ENCODE measurements at regions not wholly inside any gene's neighbourhood (a gene's known extent, or its start where the extent isn't known, plus 50 kb on each side); places are given as distances from the start of the nearest gene placed in this dataset.

DNA sequence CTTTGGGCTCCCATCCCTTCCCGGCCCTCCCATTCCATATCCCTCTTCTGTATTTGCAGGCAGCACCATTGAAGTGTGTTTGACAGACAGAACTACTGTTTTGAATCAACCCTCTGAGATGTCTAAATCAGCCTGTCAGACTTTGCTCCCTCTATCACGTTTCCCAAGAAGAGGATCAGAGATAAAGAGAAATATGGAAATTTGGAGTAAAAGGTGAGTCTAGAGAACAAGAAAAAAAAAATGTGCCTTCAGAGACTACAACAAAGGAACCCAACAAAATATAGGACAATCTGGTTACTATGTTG lies 133.4 kb upstream of the NCK2 start:
- WGBS, 2 experiments (ENCODE audit: extremely low coverage in 1 of 2, insufficient coverage in 1 of 2, insufficient read length in 1 of 2, insufficient replicate concordance in 2 of 2, low coverage in 1 of 2, low lambda C conversion rate in 2 of 2, missing lambda C conversion rate in 1 of 2): 81% methylated on average over 2 of the region's 2 CpGs; no CpG with 5 or more reads in 1 of the 2 experiments
- FAIRE-seq: no peak
- no peak overlapping the region for H2BK5ac ChIP-seq (ENCODE audit: low read depth, low read length)
- TF ChIP-seq KDM4A (IDR thresholded peaks at IDR 0.05; ENCODE audit: low read depth, low read length, severe bottlenecking): no peak
- TF ChIP-seq BACH1 (IDR thresholded peaks at IDR 0.05; ENCODE audit: low read length): no peak
- no peak for TF ChIP-seq ATF2 (IDR thresholded peaks at IDR 0.05; ENCODE audit: low read length)
- TF ChIP-seq CHD1 (IDR thresholded peaks at IDR 0.05; ENCODE audit: low read depth, low read length): no peak
- TF ChIP-seq KDM5A (IDR thresholded peaks at IDR 0.05; ENCODE audit: low read length): no peak
- no peak for TF ChIP-seq TCF12 (IDR thresholded peaks at IDR 0.05; ENCODE audit: low read depth, low read length)
- TF ChIP-seq RBBP5 (IDR thresholded peaks at IDR 0.05; ENCODE audit: borderline replicate concordance, low read depth, low read length): no peak
- TF ChIP-seq RFX5 (IDR thresholded peaks at IDR 0.05; ENCODE audit: borderline replicate concordance, low read depth, low read length): no peak
- TF ChIP-seq BCL11A (IDR thresholded peaks at IDR 0.05; ENCODE audit: low read depth in 2 of 2, low read length in 2 of 2): no peak
- TF ChIP-seq TAF1 (IDR thresholded peaks at IDR 0.05; ENCODE audit: low read depth, low read length): no peak
- no peak for TF ChIP-seq TEAD4 (IDR thresholded peaks at IDR 0.05; ENCODE audit: low read depth, low read length)
- no peak for TF ChIP-seq ATF3 (IDR thresholded peaks at IDR 0.05; ENCODE audit: insufficient read depth, low read depth, low read length)
- TF ChIP-seq RNF2 (IDR thresholded peaks at IDR 0.05; ENCODE audit: borderline replicate concordance, low read depth, low read length, missing control alignments, poor library complexity, severe bottlenecking): no peak
- TF ChIP-seq JUN (IDR thresholded peaks at IDR 0.05; ENCODE audit: low read depth, low read length): no peak

More for the DNA sequence above, 133.4 kb upstream of the NCK2 start:
- Histone ChIP-seq H3K4me1 (replicated peaks in 1 of 4; ENCODE audit: control insufficient read depth in 3 of 4, insufficient read depth in 4 of 4, low read length in 3 of 4) (peaks cover 0 to 6% (median 3%) of the 10 kb centered on the region in 4 experiments; a peak in 1 of 7 replicates), H2AFZ (ENCODE audit: low read length) (no peak overlapping the region), H4K5ac (ENCODE audit: insufficient read length, low read depth, low read length) (no peak overlapping the region), H3K36me3 (ENCODE audit: control insufficient read depth in 2 of 4, insufficient read depth in 4 of 4, low read length in 3 of 4) (no peaks in the 10 kb centered on the region), H3K18ac (ENCODE audit: extremely low read depth, low read length) (no peak overlapping the region), H2BK20ac (ENCODE audit: low read length) (no peak overlapping the region), H3K4me2 (ENCODE audit: insufficient read depth in 1 of 2, low read depth in 2 of 2, low read length in 2 of 2) (no peak overlapping the region), H3K56ac (replicated peaks; ENCODE audit: insufficient read length, low read depth, low read length) (no peak overlapping the region), H2BK120ac (replicated peaks; ENCODE audit: low read depth, low read length) (no peak overlapping the region), H2BK12ac (ENCODE audit: low read depth, low read length) (no peak overlapping the region), H3K27ac (ENCODE audit: low read depth, low read length) (no peak overlapping the region), H3K4ac (replicated peaks; ENCODE audit: insufficient read length, low read depth, low read length) (no peak overlapping the region), H3K23me2 (ENCODE audit: low read depth, low read length) (no peaks in the 10 kb centered on the region), H3K9me3 (ENCODE audit: insufficient read depth in 2 of 2, low read depth in 1 of 2, low read length in 1 of 2) (no peaks in the 10 kb centered on the region), H4K20me1 (replicated peaks in 1 of 2; ENCODE audit: control insufficient read depth in 1 of 2, insufficient read depth in 2 of 2, low read length in 2 of 2) (no peaks in the 10 kb centered on the region), H4K8ac (ENCODE audit: extremely low read depth, insufficient read depth, low read length) (no peak overlapping the region), H3K27me3 (replicated peaks in 1 of 4; ENCODE audit: control insufficient read depth in 3 of 4, extremely low read depth in 1 of 4, insufficient read depth in 3 of 4, low read length in 3 of 4) (no peaks in the 10 kb centered on the region), H3K79me1 (ENCODE audit: low read depth, low read length) (no peaks in the 10 kb centered on the region), H4K91ac (replicated peaks; ENCODE audit: insufficient read length, low read length) (no peak overlapping the region), H3K23ac (ENCODE audit: insufficient read length) (no peak overlapping the region), H3K9ac (replicated peaks in 1 of 4; ENCODE audit: extremely low read depth in 1 of 4, low read depth in 3 of 4, low read length in 3 of 4) (no peak overlapping the region), H2AK5ac (ENCODE audit: low read depth, low read length) (no peak overlapping the region), H3K14ac (ENCODE audit: insufficient read length) (no peak overlapping the region), H3K79me2 (ENCODE audit: control insufficient read depth in 1 of 2, insufficient read depth in 2 of 2, low read length in 2 of 2) (no peaks in the 10 kb centered on the region), H2BK15ac (ENCODE audit: low read length) (no peak overlapping the region), H3K4me3 (ENCODE audit: extremely low read depth in 1 of 4, insufficient read depth in 2 of 4, low read depth in 3 of 4, low read length in 4 of 4) (no peak overlapping the region)
- POLR2A ChIA-PET (ENCODE audit: partially characterized antibody): no interaction called here
- no peak for DNase-seq (ENCODE audit: low read depth in 1 of 2, low spot score in 2 of 2)
- CTCF ChIA-PET (ENCODE audit: partially characterized antibody): no interaction called here
